Activated T-helper 2 cell treated with anti-CD3 and anti-CD28 coated beads, Interferon-gamma antibody, Interleukin-2, Interleukin-4, amounts not matched to agents 10 μg/mL and 5 μg/mL and 100 μg/mL, durations not matched to agents 14 hours and 24 hours and 36 hours (primary cell): ENCODE measurements at regions not wholly inside any gene's neighbourhood (a gene's known extent, or its start where the extent isn't known, plus 50 kb on each side); places are given as distances from the start of the nearest gene placed in this dataset.

Experiments
- DNase-seq: peaks from one replicate; pipeline ENCODE4 v3.0.0; 2021; ENCODE audit warnings: low spot score
- H3K27ac Mint-ChIP-seq: one replicate; pipeline ENCODE4 v1.8.0; 2021; ENCODE audit warnings: mixed read lengths
- H3K27me3 Mint-ChIP-seq: one replicate; pipeline ENCODE4 v1.8.0; 2021; ENCODE audit warnings: low read depth, mixed read lengths
- H3K36me3 Mint-ChIP-seq: one replicate; pipeline ENCODE4 v1.8.0; 2021; ENCODE audit warnings: low read depth, mixed read lengths
- H3K4me1 Mint-ChIP-seq: one replicate; pipeline ENCODE4 v1.8.0; 2021; ENCODE audit warnings: low read depth, mixed read lengths
- H3K4me3 Mint-ChIP-seq: one replicate; pipeline ENCODE4 v1.8.0; 2021; ENCODE audit warnings: low read depth, mild to moderate bottlenecking, moderate library complexity, mixed read lengths
- H3K9me3 Mint-ChIP-seq: one replicate; pipeline ENCODE4 v1.8.0; 2021; ENCODE audit warnings: mixed read lengths
- intact Hi-C: fragments of 100-400 bp; cut with micrococcal nuclease; formaldehyde crosslinking; loops from one replicate; pipeline ENCODE4 v1.15.1; 2023

DNA sequence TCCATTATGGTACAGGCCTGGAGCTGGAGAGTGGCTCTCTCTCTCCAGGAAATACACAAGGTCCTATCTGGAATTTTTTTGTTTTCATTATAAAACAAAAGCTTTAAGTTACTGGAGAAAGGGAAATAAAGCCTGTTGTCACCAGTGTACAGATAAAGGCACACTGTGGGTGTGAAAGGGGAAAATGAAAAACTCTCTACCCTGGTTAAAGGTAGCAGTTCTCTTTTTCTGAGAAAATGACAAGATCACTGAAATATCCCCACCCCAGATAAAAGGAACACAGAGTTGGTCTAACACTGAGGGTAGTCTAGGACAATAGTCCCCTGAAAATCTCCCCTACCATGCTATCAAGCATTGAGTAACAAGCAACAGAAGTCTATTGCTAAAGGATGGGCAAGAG is 438.7 kb downstream of the MBD2 start:
- Mint-ChIP-seq H3K36me3 (no peaks in the 10 kb centered on the region), H3K27ac (no peak overlapping the region), H3K27me3 (no peaks in the 10 kb centered on the region), H3K4me1 (no peaks in the 10 kb centered on the region), H3K9me3 (no peaks in the 10 kb centered on the region), H3K4me3 (no peak overlapping the region)
- intact Hi-C loops, result no loop called here
- no peak for DNase-seq

DNA sequence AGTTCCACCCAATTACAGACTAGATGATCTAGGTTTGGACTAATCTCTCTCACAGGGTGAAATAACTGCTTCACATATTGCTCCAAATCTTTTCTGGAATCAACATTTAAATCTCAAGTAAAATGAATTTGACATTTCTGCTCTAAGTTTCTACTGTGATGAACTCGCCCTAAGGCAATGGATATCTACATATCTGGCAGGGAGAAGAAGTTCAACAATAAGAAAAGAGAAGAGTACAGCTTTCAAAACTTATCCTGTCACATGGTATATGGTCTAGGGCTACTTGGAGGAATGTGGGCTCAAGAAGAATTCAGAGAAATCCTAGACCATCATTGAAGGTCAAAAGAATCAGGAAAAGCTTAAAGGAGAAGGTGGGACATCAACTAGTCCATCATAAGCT is 440.2 kb downstream of the MBD2 start:
- Mint-ChIP-seq H3K4me3 (no peak overlapping the region), H3K27ac (no peak overlapping the region), H3K36me3 (no peaks in the 10 kb centered on the region), H3K27me3 (no peaks in the 10 kb centered on the region), H3K9me3 (peaks cover 4% of the 10 kb centered on the region), H3K4me1 (no peaks in the 10 kb centered on the region)
- no peak for DNase-seq
- intact Hi-C loops, result no loop called here

GRCh38 chr18:53780666-53781065 is 443.8 kb downstream of the MBD2 start:
- Mint-ChIP-seq H3K9me3 (peaks cover 9% of the 10 kb centered on the region), H3K4me1 (no peaks in the 10 kb centered on the region), H3K36me3 (no peaks in the 10 kb centered on the region), H3K4me3 (no peak overlapping the region), H3K27me3 (no peaks in the 10 kb centered on the region), H3K27ac (no peak overlapping the region)
- intact Hi-C loops, result no loop called here
- no peak for DNase-seq

DNA sequence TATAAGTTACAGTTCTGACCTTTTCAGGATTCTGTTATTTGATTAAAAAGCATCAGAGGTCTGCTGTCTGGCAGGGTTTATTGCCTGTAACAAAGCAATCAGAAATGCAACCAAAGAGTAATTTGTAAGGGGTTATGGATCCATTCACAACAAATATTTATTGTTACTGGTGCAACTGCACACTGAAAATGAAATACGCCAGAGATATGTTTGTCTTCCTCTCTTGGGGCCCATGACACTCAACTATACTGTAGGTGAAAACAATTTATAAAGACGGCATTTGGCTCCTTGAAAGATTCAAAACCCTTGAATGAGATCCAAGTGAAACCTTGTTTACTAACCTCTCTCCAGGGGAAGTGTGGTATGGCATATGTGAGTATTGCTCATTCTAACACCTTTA is 452.2 kb downstream of the MBD2 start:
- intact Hi-C loops, result no loop called here
- no peaks in the 10 kb centered on the region for H3K36me3 Mint-ChIP-seq
- peaks cover 13% of the 10 kb centered on the region for H3K9me3 Mint-ChIP-seq
- no peak overlapping the region for H3K27ac Mint-ChIP-seq
- H3K4me1 Mint-ChIP-seq, result no peaks in the 10 kb centered on the region
- no peak for DNase-seq
- no peaks in the 10 kb centered on the region for H3K27me3 Mint-ChIP-seq
- no peak overlapping the region for H3K4me3 Mint-ChIP-seq

GRCh38 chr18:53771664-53772063 is 452.8 kb downstream of the MBD2 start:
- H3K4me1 Mint-ChIP-seq, result no peaks in the 10 kb centered on the region
- H3K27ac Mint-ChIP-seq, result no peak overlapping the region

GRCh38 chr18:53765211-53765610 is 459.3 kb downstream of the MBD2 start:
- Mint-ChIP-seq H3K4me1 (no peaks in the 10 kb centered on the region), H3K27ac (no peak overlapping the region), H3K4me3 (no peak overlapping the region), H3K9me3 (peaks cover 30% of the 10 kb centered on the region), H3K27me3 (no peaks in the 10 kb centered on the region), H3K36me3 (no peaks in the 10 kb centered on the region)
- intact Hi-C loops, result no loop called here
- no peak for DNase-seq

More at GRCh38 chr18:53771664-53772063, 452.8 kb downstream of the MBD2 start:
- DNase-seq, result no peak
- no peak overlapping the region for H3K4me3 Mint-ChIP-seq
- H3K9me3 Mint-ChIP-seq, result peaks cover 19% of the 10 kb centered on the region
- no peaks in the 10 kb centered on the region for H3K27me3 Mint-ChIP-seq
- no peaks in the 10 kb centered on the region for H3K36me3 Mint-ChIP-seq
- intact Hi-C loops, result no loop called here

DNA sequence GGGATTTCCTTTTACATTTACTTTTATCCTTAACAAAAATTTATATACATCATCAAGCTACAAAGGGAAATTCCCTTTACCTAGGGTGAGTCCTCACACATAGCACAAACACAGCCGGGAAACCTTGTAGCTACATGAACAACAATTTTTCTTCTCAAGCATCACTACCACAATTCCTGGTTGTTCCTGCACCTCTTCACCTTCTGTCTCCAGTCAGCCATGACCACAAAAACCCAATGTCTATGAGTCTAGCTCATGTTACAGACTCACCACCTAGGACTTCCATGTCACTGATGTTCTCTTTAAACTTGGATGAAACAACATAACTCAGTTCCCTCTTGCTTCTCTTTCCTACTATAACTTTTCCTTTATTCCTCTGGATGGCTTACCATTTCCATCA is 460.4 kb downstream of the MBD2 start:
- no peak overlapping the region for H3K27ac Mint-ChIP-seq
- intact Hi-C loops, result no loop called here
- no peaks in the 10 kb centered on the region for H3K4me1 Mint-ChIP-seq
- peaks cover 30% of the 10 kb centered on the region for H3K9me3 Mint-ChIP-seq
- no peak overlapping the region for H3K4me3 Mint-ChIP-seq
- no peaks in the 10 kb centered on the region for H3K36me3 Mint-ChIP-seq
- no peak for DNase-seq
- H3K27me3 Mint-ChIP-seq, result no peaks in the 10 kb centered on the region

DNA sequence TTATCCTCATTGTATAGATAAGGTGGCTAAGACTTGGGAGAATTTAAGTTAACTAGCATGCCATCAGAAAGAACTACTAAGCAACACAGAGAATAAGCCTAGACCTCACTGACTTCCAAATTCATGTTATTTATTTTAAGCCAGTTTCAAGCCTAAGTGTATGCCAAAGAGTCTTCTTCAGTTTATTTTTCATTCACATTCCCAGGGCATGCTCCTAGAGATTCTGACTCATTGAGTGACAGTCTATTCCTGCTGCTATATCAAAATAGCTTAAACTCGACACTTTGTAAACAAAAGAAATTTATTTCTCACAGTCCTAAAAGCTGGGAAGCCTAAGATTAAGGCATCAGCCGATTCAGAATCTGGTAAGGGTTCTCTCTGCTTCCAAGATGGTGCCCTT is 467.1 kb downstream of the MBD2 start:
- Mint-ChIP-seq H3K4me1 (no peaks in the 10 kb centered on the region), H3K4me3 (no peak overlapping the region), H3K27ac (no peak overlapping the region), H3K9me3 (peaks cover 6% of the 10 kb centered on the region), H3K36me3 (no peaks in the 10 kb centered on the region), H3K27me3 (no peaks in the 10 kb centered on the region)
- intact Hi-C loops, result no loop called here
- no peak for DNase-seq

- intact Hi-C loops, result no loop called here
- H3K27ac Mint-ChIP-seq, result no peak overlapping the region
- no peaks in the 10 kb centered on the region for H3K36me3 Mint-ChIP-seq
- H3K4me1 Mint-ChIP-seq, result no peaks in the 10 kb centered on the region
- H3K27me3 Mint-ChIP-seq, result no peaks in the 10 kb centered on the region
- no peak for DNase-seq
- H3K4me3 Mint-ChIP-seq, result no peak overlapping the region
- peaks cover 3% of the 10 kb centered on the region for H3K9me3 Mint-ChIP-seq
These were observed 467.9 kb downstream of the MBD2 start for GRCh38 chr18:53756610-53756972.

DNA sequence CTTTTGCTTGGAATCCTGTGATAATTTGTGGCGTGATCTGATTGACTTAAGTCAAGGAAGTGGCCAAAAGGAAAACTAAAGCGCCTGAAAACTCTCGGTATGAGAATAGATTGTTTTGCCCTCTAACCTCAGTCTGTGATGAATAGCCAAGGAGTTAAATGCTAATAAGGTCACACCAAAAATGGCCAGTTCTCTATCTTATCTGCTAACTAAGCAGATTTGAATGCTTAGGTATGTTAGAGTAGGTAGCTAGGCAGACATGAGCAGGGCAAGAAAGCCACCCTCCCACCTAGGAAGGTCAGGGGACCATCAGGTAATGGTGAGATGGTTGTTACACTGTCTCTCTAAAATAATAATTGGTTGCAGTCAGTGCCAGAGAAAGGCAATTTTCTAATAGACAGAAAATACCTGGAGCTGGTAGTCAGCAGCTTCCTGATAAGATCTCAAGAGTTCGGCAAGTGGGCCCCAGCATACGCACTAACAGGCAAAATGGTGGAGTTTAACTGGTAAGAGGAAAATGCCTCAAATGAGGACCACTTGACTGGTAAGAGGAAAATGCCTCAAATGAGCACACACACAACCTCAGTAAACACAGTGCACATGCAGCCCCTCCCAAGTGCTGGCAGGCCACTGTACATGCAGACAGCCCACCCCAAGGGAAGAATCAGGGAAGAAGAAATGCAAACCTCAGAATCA is 468.4 kb downstream of the MBD2 start:
- no peak for DNase-seq
- H3K9me3 Mint-ChIP-seq, result no peaks in the 10 kb centered on the region
- H3K4me3 Mint-ChIP-seq, result no peak overlapping the region
- H3K27ac Mint-ChIP-seq, result no peak overlapping the region
- intact Hi-C loops, result no loop called here
- H3K27me3 Mint-ChIP-seq, result no peaks in the 10 kb centered on the region
- no peaks in the 10 kb centered on the region for H3K36me3 Mint-ChIP-seq
- H3K4me1 Mint-ChIP-seq, result no peaks in the 10 kb centered on the region

- no peaks in the 10 kb centered on the region for H3K36me3 Mint-ChIP-seq
- no peak overlapping the region for H3K4me3 Mint-ChIP-seq
- no peaks in the 10 kb centered on the region for H3K27me3 Mint-ChIP-seq
- intact Hi-C loops, result no loop called here
- H3K4me1 Mint-ChIP-seq, result no peaks in the 10 kb centered on the region
- no peak for DNase-seq
- peaks cover 3% of the 10 kb centered on the region for H3K9me3 Mint-ChIP-seq
- no peak overlapping the region for H3K27ac Mint-ChIP-seq
These were observed 470.3 kb downstream of the MBD2 start for GRCh38 chr18:53754154-53754553.

DNA sequence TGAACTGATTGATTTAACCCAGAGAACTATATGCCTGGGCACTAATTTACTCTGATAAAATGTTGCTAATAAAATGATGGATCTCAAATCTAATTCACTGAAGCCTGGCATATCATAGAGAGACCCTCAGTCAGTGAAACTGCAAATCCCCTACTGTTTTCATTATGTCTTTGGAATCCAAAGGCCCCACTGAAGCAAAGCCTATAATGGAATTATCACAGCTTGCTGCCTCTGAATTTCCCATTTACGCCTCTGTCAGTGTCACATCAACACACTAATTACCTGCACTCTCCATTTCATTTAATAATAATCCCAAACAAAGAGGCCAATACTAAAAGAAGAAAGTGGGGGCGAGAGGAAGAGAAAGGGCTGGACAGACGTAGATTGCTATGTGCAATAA is 470.9 kb downstream of the MBD2 start:
- no peaks in the 10 kb centered on the region for H3K27me3 Mint-ChIP-seq
- intact Hi-C loops, result no loop called here
- H3K4me1 Mint-ChIP-seq, result no peaks in the 10 kb centered on the region
- H3K4me3 Mint-ChIP-seq, result no peak overlapping the region
- no peak overlapping the region for H3K27ac Mint-ChIP-seq
- no peaks in the 10 kb centered on the region for H3K36me3 Mint-ChIP-seq
- H3K9me3 Mint-ChIP-seq, result peaks cover 3% of the 10 kb centered on the region
- DNase-seq, result no peak

- intact Hi-C loops, result no loop called here
- no peak overlapping the region for H3K27ac Mint-ChIP-seq
- peaks cover 3% of the 10 kb centered on the region for H3K9me3 Mint-ChIP-seq
- H3K4me1 Mint-ChIP-seq, result no peaks in the 10 kb centered on the region
- no peaks in the 10 kb centered on the region for H3K36me3 Mint-ChIP-seq
- no peak for DNase-seq
- no peak overlapping the region for H3K4me3 Mint-ChIP-seq
- H3K27me3 Mint-ChIP-seq, result no peaks in the 10 kb centered on the region
These were observed 471.6 kb downstream of the MBD2 start for GRCh38 chr18:53752781-53753367.

GRCh38 chr18:53749766-53750165 is 474.7 kb downstream of the MBD2 start:
- Mint-ChIP-seq H3K4me3 (no peak overlapping the region), H3K9me3 (peaks cover 3% of the 10 kb centered on the region), H3K36me3 (no peaks in the 10 kb centered on the region), H3K27me3 (no peaks in the 10 kb centered on the region), H3K27ac (no peak overlapping the region), H3K4me1 (no peaks in the 10 kb centered on the region)
- DNase-seq, result no peak
- intact Hi-C loops, result no loop called here
